Anterior cingulate cortex (tissue), 58 donors: ENCODE measurements at regions not wholly inside any gene's neighbourhood (a gene's known extent, or its start where the extent isn't known, plus 50 kb on each side); places are given as distances from the start of the nearest gene placed in this dataset.
A peak's percentile ranks its signal among the peaks of the same experiment; 100 is the strongest.

Experiments used
- DNase-seq, 58 donors: peaks; one replicate each; lab custom pipeline; 2025; lab: John Stamatoyannopoulos, UW

- DNase-seq: peak in 2 of 58 donors; percentile 17 to 18
Observed at GRCh38 chr3:159922861-159923312, 65.7 kb upstream of the IL12A start.

DNA sequence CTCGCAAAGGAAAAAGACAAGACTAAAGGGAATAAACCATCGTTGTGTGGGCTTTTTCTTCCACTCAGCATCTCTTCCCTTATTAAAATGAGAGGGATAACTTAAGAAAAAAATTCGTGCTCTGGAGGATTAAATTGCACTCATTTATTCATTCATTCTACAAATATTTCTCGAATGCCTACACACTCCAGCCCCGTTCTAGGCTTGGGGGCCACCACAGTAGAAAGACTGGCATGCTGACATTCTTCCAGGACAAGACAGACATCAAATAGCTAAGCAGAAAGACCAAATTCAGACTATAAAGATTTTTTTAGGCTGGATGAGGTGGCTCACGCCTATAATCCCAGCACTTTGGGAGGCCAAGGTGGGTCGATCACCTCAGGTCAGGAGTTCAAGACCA is 65.3 kb upstream of the IL12A start:
- no peak for DNase-seq

DNA sequence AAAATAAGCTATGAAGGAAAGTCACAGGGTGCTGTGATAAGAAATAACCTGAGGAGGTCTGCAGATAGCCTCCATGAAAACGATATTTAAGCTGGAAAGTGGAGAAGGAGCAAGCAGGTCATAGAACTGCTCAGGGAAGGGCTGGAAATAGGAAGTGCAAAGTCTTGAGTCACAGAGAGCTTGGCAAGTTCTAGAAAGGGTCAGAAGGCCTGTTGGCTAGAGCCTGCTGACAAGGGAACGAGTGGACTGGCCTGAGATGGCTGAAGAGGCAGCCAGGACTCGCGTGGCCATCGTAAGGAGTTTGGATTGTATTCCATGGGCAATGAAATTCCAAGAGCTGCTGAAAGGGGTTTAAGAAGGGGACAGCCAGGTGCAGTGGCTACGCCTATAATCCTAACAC is 64.7 kb upstream of the IL12A start:
- no peak for DNase-seq

GRCh38 chr3:159924411-159924810 is 64.2 kb upstream of the IL12A start:
- no peak for DNase-seq

DNA sequence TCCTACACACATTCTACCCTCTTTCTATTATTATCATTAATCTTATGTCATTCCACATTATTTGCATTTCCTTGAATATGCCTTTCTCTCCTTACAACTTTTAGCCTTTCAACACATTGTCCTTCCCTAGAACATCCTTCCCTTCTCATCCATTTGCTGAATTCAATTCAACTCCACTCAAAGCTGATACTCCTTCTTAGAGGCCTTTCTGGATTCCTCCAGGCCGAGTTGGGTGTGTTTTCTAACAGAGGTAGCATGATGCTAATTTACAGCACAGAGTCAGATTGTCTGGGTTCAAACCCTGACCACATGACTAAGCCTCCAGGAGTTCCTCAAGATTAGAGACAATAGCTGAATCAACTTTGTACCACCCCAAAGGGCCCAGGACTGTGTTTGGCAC is 63.4 kb upstream of the IL12A start:
- no peak for DNase-seq

- DNase-seq: no peak
Observed at GRCh38 chr3:159926573-159926972, 62.1 kb upstream of the IL12A start.

- no peak for DNase-seq
Observed at GRCh38 chr3:159928071-159928491, 60.6 kb upstream of the IL12A start.

DNA sequence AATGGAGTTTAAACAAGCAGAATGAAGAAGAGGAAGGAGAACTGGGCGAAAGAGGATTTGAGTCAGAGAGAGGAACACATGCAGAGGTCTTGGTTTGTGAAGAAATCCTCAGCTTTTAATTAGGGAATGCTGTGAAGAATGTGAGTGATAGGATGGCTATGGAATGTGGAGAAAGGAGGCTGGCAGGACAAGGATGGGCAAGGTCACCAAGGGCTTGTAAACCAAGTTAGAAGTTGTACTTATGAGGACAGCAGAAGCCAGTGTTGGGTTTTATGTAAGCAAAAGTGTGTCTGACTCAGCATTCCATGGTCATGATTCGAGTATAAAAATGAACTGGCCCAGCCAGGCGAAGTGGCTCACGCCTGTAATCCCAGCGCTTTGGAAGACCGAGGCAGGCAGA is 60.0 kb upstream of the IL12A start:
- DNase-seq: no peak

DNA sequence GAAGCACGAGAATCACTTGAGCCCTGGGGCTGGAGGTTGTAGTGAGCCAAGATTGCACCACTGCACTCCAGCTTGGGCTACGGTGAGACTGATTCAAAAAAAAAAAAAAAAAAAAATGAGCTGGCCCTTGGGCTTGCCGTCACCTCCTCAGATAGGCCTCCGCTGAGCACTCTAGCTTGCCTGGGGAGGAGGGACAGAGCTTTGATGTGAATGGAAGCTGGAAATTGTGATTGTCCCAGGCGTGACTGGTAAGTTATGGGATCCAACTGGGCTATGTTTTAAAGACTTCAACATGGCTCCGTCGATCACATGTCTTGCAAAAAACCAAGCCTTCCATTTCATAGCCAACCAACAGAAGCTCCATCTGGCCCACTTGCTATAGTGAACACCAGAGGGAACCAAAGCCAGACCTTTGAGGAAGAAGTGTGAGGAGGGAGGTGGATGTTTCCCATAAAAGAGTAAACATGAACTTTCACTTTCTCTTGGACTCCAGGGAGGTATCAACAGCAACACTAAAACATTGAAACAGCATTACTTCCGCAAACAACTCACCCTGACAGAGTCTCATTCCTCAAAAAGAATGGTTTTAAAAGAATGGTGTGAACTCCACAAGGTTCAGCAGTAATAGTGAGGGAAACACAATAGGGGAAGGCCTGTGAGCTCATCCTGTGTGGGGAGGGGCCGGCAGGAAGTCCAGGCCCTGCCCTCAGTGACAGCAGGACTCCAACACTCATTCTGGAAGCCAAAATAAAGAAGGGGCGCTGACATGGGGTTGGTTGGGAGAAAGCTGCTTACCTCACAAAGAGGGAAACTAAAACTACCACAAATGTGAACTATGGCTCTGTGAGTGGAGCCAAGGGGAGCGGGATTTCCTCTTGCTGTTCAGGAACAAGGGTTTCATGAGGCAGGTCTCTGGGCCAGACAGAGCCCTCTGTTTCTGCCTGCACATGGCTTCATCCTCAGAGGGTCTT is 59.2 kb upstream of the IL12A start:
- peak in 1 of 58 donors; percentile 57 for DNase-seq

DNA sequence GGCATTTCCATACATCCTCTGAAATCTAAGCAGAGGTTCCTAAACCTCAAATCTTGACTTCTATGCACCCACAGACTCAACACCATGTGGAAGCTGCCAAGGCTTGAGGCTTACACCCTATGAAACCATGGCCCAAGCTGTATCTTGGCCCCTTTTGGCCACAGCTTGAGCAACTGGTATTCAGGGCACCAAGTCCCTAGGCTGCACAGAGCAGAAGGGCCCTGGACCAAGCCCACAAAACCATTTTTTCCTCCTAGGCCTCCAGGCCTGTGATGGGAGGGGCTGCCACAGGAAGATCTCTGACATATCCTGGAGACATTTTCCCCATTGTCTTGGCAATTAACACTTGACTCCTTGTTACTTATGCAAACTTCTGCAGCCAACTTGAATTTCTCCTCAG is 54.4 kb upstream of the IL12A start:
- no peak for DNase-seq

DNA sequence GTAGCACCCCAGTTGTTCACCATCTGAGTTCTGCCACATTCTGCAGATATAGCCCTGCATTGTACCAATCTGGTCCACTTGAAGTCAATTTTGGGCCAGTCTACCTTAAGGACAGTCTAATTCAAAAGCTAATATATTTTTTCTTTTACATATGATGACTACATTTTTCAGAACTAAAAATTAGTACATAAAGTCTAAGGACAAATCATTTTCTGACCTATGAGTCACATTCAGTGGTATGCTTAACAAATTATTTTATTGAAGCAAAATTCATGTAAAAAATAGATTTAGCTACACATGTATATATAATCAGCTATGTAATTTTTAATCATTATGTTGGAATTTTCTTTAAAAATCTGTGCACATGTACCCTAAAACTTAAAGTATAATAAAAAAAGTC is 52.1 kb upstream of the IL12A start:
- no peak for DNase-seq

- no peak for DNase-seq
Observed at GRCh38 chr3:159937561-159938166, 51.0 kb upstream of the IL12A start.

DNA sequence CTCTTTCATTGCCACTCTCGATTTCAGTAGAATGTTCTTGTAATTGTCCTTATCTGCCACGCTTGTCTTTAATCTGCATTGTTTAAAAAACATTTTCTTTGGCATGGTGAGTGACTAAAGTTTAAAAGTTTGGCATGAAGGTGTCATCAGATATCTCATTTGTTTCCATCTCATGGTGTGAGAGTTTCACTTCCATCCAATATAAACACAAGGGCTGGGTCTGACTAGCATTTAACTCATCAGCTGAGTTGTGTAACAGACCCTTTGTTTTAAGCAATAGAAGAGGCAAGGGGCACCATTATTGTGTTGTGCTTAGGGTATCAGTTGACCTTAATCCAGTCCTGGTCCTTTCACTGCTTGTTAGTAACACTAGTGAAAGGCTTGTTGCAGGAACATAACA is 49.9 kb upstream of the IL12A start:
- DNase-seq: no peak
